Fibroblast of skin of left quadriceps (primary cell): ENCODE measurements at regions not wholly inside any gene's neighbourhood (a gene's known extent, or its start where the extent isn't known, plus 50 kb on each side); places are given as distances from the start of the nearest gene placed in this dataset.
"Not testable (repeated sequence)": the region's sequence is repeated elsewhere in the genome, so short reads cannot be mapped to it uniquely, and the experiment has no call there.

Source experiments
- DNase-seq, 2 experiments: peaks; one replicate each; pipeline ENCODE4 v3.0.0-alpha.2; 2013; ENCODE audit warnings: low read depth in 2 of 2

DNA sequence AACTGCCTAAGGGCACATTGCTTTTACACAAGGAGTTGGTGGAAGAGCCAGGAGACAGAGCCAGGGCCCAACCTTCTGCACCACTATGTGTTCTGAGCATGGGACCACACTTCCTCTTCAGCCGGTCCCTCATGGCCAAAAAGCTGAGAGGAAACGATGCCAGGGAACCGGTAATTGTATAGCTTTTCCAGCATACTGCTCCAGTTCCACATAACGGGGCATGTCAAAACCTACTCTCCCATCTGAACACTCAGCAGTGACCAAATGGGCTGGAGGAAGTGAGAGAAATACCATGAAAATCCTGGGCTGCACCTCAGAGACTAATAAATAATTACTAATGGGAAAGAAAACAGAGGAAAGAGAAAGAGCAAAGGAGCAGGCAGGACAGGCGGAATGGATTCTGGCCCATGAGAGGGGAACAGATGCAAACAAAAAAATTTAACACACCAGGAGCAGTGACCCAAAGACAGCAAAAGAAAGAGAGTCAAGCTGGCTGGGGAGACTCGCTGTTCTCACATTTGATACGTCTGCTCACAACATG lies 52.0 kb upstream of the BMP2 start:
- no peak for DNase-seq

DNA sequence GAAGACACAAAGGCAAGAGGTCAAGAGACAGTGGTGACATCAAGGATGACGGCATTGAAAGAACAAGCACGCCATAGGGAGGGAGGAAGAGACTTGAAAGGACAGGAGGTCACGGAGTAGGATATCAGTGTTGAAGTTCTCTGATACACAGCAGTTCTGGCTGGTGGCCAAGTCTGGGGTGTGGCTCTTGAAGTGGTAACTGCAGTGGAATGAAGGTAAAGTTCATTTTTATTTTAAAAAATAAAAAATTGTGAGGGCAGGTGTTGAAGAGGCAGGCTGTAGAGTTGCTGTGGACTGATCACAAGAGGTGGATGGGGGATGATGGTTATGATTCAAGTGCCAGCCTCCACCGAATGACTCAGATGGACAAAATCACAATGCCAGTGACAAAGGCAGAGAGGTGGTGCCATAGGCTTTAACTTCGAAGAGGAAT lies 53.2 kb upstream of the BMP2 start:
- DNase-seq, result no peak

DNA sequence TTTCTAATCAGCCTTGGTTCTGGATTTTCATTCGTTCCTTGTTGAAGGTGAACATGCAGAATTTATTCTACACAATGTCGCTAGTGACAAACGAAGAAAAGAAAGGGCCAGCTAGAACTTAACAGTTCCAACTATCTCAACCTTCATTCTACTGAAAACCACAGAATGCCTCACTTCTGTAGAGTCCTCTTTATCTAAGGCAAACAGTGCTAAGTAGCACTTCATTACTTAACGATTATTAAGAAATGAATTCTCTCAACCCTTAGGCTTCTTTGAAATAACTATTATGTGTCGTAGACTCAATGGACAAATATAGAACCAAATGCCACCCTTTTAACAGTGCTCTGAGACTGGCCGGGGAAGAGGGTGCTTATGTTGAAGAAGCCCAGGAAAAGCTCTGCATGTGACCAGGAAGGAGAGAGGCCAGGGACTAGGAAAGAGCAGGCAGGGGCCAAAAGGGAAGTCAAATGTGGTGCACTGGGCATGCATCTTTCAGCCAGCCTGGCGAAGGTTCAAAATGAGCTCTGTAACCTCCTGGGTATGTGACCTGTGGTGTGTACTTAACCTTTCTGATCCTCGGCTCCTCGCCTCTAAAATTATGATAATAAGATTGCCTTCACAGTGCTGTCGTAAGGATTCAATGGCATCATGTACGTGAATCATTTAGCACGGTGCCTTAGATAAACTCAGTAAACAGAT lies 55.4 kb upstream of the BMP2 start:
- DNase-seq, result no peak

DNA sequence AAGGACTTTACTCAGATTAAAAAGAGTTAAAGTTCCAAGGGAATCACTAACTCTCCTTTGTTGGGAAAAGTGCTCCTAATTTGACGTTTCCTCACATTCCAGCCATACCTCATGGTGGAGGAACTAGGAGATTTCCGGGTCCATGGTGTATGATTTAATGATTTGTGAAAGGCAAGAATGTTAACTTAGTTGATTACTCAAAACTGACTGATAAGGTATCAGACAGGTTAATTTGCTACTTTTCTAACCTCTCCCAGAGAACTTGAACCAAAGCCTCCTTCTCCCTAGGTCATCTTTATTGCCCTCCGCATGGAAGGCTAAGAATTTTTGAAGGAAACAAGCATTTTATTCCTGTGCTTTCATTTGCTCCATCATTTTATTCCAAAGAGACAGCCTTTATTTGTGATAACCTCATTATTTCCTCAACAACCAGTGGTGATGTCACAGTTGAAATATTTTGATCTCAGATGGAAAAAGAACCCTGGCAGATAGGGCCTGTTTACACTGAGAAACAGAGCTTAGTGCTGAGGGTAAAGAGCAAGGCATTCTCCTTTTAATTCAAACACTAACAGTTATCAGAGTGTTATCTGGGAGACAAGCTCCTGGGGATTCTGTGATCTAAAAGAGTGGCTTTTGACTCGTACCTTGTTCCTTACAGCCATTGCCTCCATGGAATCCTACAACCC lies 57.4 kb upstream of the BMP2 start:
- DNase-seq, result no peak

DNA sequence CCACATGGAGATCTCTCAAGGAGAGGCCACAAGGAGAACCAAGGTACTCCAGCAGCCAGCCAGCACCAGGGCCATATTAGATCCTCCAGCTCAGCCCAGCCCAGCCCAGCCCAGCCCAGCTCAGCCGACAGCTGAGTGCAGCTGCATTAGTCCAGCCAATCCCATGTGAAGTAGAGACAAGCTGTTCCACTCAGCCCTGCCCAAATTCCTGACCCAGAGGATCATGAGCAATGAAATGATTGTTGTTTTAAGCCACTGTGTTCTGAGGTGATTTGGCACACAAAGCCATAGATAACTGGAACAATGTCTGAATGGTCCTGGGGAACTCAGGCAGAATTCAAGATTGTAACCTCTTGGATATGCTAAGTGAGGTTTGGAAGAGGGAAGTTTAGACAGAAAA lies 59.5 kb upstream of the BMP2 start:
- DNase-seq, result peak in 1 of 2 experiments; percentile 15

DNA sequence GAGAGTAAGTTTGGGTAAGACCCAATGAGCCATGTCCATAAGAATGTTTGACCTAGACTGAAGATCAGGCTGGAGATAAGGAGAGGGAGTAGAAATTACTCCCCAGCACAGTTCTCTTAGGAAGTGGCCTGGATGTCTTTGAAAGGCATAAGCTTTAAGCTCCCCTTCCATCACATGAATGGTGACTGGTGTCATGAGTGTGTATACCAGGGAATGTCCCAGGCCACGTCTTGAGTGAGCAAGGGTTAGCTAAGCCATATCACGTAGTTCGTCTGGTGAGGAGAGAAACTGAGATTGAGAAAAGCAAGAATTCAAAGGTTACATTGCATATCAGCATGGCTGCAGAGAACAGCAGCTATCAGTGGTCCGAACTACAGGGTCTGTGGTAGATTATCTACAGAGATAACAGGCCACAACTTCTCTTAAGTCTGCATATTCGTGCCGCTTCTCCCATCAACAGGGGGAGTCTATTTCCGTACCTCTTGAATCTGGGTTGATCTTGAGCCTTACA lies 60.1 kb upstream of the BMP2 start:
- DNase-seq, result no peak

DNA sequence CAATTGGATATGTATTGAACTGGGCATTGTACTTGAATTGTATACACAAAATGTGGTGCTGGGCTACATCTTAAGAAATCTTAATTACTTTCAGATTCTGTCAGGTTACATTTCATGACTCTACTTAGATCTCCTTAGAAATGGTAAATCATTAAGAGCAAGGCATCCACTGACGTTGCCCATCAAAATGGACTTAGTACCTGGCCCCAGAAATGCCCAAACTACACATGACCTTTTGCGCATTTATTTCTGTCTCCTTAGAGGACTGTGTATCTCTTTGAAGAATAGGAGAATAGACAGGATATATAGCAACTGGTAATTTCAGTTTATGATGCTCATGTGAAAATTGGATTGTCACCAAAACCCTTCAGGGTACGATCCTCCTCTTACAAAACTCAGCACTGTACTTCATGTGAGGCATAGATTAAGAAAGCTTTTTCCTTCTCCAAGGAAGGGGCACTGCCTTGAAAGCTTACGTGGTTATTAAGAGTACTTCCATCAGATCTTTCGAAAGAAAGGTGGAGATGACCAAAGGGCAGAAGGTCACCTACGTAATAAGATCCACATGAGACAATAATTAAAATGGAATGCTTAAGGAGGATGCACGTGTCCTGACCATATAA lies 61.4 kb upstream of the BMP2 start:
- no peak for DNase-seq

DNA sequence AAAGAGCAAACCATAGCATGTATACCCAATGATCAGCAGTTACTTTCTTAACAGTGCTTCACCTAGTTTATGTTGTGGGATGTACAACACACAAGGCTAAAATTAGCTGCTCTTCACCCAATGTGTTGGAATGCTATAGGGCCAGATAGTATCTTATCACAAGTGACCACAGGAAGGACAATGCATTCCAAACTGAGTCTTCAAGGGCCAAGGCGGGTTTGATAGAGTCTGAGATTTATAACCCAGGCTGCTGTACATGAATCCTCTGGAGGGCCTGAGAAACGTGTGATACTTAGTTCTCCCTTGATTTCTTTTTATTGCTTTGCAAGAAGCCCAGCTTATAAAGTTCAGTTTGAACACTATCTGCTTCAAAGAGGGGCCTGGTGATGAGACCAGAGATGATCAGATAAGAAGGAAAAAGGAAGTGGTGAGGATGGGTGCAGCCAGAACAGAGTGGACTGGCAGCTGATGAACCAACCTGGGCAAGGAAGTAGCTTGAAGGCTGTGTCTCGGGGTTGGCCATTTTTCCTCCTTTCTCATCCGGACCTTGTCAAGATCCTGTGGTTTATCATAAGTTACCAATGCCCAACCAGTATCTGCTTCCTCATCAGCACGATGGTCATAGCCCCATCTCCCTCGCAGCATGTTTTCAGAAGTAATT lies 62.2 kb upstream of the BMP2 start:
- DNase-seq, result peak in 1 of 2 experiments; percentile 10

DNA sequence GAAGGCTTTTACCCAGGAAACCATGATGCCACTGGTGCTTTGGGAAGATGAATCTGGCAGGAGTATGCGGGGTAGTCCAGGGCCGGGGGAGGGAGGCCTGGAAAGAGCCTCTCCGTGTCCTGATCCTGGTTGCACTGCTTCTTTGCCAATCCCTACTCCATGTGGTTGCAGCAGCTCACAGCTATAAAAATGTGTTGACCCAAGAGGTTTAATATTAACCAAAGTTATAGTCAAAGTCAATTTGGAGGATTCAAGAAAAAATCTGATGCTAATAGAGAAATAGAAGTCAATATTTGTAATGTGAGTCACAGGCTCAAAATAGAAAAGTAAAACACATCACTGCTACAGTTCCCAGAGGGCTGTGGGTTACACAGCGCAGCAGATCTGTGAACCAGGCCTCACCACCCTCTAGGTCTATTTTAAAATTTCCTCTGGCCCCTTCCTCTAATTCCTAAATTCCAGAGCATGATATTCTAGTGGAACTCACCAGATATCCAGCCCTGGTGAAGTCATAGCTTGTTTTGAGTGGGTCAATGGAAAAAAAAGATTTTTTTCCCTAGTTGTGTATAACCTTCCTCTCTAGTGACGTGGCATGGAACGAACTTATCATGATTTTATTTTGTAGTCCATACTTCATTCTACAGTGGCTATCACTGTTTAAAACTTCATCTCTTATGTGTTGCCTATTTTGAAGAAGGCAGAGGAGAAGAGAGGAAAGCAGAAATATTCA lies 63.2 kb upstream of the BMP2 start:
- peak; percentile 57 to 68 for DNase-seq

DNA sequence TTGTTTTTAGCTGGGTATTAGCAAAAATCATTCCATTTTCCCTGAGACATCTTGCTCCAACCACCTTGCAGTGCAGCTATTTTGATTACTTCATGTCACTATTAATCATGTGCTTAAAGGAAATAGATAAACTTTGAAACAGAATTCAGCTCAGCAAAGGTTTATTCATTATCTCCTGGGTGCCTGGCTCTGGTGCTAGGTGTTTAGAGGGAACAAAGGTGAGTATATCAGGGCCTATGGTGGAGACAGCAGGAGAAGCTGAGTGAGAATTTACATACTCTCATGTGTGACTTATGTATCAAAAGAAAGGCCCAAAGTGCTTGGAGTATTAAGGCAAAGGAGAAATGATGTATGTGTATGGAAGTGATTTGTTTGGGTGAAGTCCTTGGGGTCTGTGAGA lies 63.8 kb upstream of the BMP2 start:
- DNase-seq, result no peak

DNA sequence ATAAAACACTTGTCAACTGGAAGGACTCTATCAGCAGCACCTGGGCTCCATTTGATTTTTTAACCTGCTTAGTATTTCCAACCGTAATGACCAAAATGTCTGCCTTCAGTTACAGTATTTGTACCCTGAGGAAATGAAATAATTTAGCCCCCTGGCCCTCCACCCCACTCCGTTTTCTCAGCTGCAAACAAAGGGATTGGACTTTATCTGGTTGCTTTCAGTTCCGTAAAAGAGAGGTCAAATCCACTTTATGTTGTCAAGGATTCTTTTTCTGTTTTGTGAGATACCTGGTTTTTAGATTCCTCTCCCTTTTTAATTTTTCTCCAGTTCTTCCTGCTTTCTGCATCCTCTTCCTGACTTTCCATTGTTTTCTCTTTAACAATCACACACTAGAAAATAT lies 64.4 kb upstream of the BMP2 start:
- no peak for DNase-seq

DNA sequence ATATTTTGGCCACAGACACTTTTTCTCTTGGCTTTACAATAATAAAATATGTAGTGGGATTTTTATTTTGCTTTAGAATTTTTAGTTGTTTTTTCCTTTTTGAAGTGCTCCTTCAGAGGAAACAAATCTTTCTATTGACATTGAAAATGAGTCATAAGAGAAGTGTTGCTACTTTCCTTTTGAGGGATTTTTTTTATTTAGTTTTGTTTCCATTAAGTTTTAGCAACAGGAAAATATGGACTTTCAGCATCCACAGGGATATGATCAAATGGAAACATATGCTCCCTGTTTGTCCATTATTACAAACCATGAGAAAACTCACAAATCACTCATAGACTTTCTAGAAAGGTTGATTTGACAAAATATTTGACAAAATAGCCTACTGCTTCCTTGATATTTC lies 65.3 kb upstream of the BMP2 start:
- no peak for DNase-seq

DNA sequence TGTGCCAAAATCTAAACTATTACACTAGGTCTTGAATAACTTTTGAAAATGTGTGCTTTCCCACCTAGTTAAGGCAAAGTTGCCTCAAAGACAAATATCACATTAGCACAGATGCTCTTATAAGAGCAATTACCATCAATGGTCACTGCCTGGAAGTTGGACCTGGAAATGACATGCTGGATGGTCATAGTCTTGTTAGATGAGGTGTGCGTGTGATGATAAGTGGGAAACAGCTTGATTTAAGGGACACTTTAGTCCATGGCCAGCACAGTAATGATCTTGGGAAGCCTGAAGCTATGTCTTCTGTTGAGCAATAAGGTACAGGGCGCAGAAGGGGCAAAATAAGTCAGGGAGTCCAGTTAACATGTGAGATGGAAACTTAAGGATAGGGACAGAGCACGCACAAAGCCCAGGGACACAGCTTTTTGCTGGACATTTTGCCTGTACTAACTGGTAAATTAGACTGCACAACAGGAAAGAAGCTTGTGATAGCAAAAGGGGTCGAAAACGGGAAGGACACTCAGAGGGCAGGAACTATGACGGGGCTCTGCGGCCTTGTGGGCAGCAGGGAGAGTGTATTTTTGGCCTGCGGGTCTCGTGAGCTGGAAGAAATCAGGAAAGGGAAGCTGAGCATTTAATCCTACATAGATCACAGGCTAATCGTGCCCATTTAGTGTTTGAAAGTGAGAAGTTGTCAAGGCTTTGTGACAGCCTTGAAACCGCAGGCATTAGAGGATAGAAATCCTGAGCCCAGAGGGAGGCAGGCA lies 66.7 kb upstream of the BMP2 start:
- no peak for DNase-seq

DNA sequence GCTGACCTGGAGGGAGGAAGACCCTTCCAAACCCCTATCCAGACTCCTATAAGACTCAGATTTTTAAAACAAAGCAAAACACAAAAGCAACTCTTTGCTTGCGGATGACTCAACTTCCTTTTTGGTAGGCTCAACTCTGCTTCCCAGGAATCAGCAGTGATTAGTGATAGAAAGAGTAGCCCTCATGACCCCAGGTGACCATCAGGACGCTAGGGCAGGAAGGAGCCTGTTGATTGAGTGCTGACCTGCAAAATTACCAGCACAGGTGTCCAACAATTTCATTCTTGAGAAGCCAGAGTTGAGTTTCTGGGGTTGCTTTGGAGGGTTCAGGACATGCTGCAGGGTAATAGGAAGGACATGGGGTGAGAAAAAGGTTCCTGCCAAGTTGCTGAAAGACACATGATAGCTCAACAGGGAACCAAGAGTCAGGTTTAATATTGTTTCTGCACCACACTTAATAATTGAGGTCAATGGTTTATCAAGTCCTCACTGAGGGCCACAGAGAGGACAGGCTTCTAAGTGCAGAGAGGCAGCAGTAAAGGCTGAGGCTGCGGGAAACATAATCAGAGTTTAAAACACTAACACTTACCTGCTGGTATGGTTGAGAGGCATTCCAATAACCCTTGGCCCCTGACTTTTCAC lies 67.4 kb upstream of the BMP2 start:
- DNase-seq, result no peak

DNA sequence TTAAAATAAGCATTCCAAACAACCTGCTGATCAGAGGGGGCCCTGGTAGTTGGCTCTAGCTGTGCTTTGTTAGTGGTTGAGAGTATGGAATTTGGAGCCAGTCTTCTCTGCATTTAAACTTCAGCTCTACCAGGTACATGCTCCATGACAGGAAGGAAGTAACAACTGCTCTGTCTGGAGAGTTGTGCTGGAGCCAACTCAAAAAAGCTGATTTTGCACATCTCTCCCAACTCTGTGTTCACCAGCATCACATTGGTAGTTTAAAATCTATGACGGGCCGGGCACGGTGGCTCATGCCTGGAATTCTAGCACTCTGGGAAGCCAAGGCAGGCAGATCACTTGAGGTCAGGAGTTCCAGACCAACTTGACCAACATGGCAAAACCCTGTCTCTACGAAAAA lies 68.8 kb upstream of the BMP2 start:
- no peak for DNase-seq

DNA sequence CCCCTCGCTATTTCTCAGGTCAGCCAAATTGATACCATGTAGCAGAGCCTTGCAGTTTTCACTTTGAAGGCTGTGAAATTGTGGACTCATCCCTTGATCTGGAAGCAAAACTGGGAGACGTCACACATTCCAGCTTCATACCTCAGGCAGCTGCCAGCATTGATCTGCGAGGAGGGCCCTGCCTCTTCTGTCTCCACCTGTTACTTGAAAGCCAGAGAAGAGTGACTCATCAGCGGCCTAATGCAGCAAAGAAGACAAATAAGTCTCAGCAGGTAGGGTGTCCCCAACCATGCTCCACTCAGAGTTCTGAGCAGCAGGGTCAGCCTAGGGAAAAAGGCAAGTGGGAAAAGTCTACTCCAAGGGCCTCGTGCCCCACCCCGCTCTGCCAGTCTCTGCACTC lies 69.4 kb upstream of the BMP2 start:
- no peak for DNase-seq

DNA sequence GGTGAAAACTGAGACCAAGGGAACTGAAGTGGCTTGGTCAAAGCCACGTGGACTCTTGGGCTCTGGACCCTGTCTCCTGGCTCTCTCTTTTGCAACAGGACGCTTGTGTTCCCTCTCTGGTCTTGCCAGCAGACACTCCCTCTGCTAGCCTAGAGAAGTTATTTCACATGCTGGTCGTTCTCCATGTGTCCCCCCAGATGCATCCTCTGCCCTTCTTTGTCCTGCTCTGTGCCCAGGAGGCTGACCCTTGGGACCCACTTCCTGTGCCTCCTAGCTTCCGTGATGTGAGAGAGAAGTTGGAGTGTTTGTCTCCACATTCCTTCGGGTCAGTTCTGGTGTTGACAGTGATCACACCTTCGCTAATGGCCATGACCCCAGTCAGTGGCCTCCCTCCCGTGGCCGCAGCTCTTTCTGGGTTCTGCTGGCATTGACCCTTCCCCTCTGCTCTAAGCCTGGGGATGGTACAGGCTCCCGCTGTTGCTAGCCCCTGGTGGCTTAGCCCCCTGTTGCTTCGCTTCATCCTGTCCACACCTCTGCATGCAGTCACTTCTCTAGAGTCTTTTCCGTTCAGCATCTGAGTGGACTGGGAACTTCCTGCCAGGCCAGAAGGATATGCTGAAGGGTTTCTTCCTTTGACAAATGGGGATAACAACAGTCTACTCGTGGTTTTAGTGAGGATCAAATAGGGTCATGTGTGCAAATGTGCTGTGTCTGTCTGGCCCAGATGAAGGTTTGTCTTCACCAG lies 70.1 kb upstream of the BMP2 start:
- no peak for DNase-seq

DNA sequence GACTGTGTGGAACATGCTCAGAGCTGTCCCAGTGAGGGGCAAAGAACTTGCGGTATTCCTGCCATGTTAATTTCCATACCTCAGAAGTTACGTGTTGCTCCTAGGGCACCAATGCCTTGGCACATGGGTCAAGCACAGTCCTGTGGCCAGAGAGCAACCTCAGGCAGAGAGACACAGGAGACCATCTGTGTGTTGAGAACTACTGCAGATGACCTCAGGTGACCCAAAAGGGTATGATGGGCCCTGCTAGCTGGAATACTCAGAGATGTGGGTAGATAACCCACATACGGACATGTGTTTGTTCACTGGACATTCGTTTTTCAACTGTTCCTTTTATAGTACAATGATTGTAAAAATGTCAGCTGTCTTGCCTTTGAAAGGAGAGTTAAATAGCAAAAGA lies 71.5 kb upstream of the BMP2 start:
- DNase-seq, result no peak

DNA sequence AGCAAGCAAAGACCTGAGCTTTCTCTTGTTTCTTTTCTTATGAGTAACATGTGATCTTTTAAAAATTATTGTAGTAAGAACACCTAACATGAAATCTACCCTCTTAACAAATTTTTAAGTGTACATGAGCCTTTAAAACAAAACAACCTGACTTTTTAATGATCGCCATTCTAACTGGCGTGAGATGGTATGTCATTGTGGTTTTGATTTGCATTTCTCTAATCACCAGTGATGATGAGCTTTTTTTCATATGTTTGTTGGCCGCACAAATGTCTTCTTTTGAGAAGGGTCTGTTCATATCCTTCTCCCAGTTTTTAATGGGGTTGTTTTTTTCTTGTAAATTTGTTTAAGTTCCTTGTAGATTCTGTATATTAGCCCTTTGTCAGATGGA lies 73.7 kb upstream of the BMP2 start:
- not testable (repeated sequence) for DNase-seq
